ENCODE measurements at regions not wholly inside any gene's neighbourhood (a gene's known extent, or its start where the extent isn't known, plus 50 kb on each side); places are given as distances from the start of the nearest gene placed in this dataset.

- intact Hi-C loops (cut with DNase I, micrococcal nuclease), result no loop called here
- no peaks in the 10 kb centered on the region for H3K9me3 ChIP-seq
- H3K4me3 ChIP-seq, result no peak overlapping the region
- no peak for TF ChIP-seq CTCF (IDR thresholded peaks at IDR 0.05)
- H3K36me3 ChIP-seq (ENCODE audit: low read depth), result no peaks in the 10 kb centered on the region
- ATAC-seq (no peak), DNase-seq (no peak)
- no peaks in the 10 kb centered on the region for H3K4me1 ChIP-seq (ENCODE audit: low read depth)
These were observed 352.5 kb downstream of the NUF2 start for GRCh38 chr1:163674236-163674635.

- no peak for DNase-seq
- no peak for TF ChIP-seq CTCF (IDR thresholded peaks at IDR 0.05)
- H3K4me1 ChIP-seq (ENCODE audit: low read depth), result no peaks in the 10 kb centered on the region
- H3K9me3 ChIP-seq, result no peaks in the 10 kb centered on the region
- intact Hi-C loops (cut with DNase I, micrococcal nuclease), result no loop called here
- ATAC-seq, result no peak
- H3K4me3 ChIP-seq, result no peak overlapping the region
- H3K36me3 ChIP-seq (ENCODE audit: low read depth), result no peaks in the 10 kb centered on the region
These were observed 363.0 kb downstream of the NUF2 start for GRCh38 chr1:163684785-163685184.

GRCh38 chr1:163692266-163692665, 370.5 kb downstream of the NUF2 start:
- H3K4me3 ChIP-seq, result no peak overlapping the region
- ATAC-seq (no peak), DNase-seq (no peak)
- intact Hi-C loops (cut with DNase I, micrococcal nuclease), result no loop called here
- no peak for TF ChIP-seq CTCF (IDR thresholded peaks at IDR 0.05)
- H3K9me3 ChIP-seq, result no peaks in the 10 kb centered on the region
- H3K4me1 ChIP-seq (ENCODE audit: low read depth), result no peaks in the 10 kb centered on the region
- H3K36me3 ChIP-seq (ENCODE audit: low read depth), result no peaks in the 10 kb centered on the region

- H3K4me1 ChIP-seq (ENCODE audit: low read depth), result no peaks in the 10 kb centered on the region
- H3K4me3 ChIP-seq, result no peak overlapping the region
- no peak for TF ChIP-seq CTCF (IDR thresholded peaks at IDR 0.05)
- H3K9me3 ChIP-seq, result no peaks in the 10 kb centered on the region
- H3K36me3 ChIP-seq (ENCODE audit: low read depth), result no peaks in the 10 kb centered on the region
- DNase-seq, result no peak
- intact Hi-C loops (cut with DNase I, micrococcal nuclease), result no loop called here
- no peak for ATAC-seq
These were observed 375.4 kb downstream of the NUF2 start for GRCh38 chr1:163697137-163697536.

GRCh38 chr1:163701783-163702374, 380.1 kb downstream of the NUF2 start:
- intact Hi-C loops (cut with DNase I, micrococcal nuclease), result no loop called here
- Histone ChIP-seq H3K4me1 (ENCODE audit: low read depth) (no peaks in the 10 kb centered on the region), H3K36me3 (ENCODE audit: low read depth) (no peaks in the 10 kb centered on the region), H3K4me3 (no peak overlapping the region), H3K9me3 (no peaks in the 10 kb centered on the region)
- no peak for DNase-seq
- TF ChIP-seq CTCF (IDR thresholded peaks at IDR 0.05), result no peak
- no peak for ATAC-seq

GRCh38 chr1:163703794-163704193, 382.0 kb downstream of the NUF2 start:
- H3K4me3 ChIP-seq, result no peak overlapping the region
- TF ChIP-seq CTCF (IDR thresholded peaks at IDR 0.05), result no peak

More at GRCh38 chr1:163703794-163704193, 382.0 kb downstream of the NUF2 start:
- no peaks in the 10 kb centered on the region for H3K4me1 ChIP-seq (ENCODE audit: low read depth)
- intact Hi-C loops (cut with DNase I, micrococcal nuclease), result no loop called here
- no peaks in the 10 kb centered on the region for H3K36me3 ChIP-seq (ENCODE audit: low read depth)
- DNase-seq, result no peak
- ATAC-seq, result no peak
- H3K9me3 ChIP-seq, result no peaks in the 10 kb centered on the region
